Skin of body (tissue), 1 donor: ENCODE measurements at regions not wholly inside any gene's neighbourhood (a gene's known extent, or its start where the extent isn't known, plus 50 kb on each side); places are given as distances from the start of the nearest gene placed in this dataset.

Experiments used
- DNase-seq: peaks from one replicate; lab custom pipeline; 2025; lab: John Stamatoyannopoulos, UW

- peak; percentile 96 for DNase-seq
Observed at GRCh38 chr7:153382641-153383101, 623.1 kb downstream of the ACTR3B start.

- peak; percentile 84 for DNase-seq
Observed at GRCh38 chr7:153383781-153384180, 624.2 kb downstream of the ACTR3B start.

GRCh38 chr7:153385502-153385901 is 626.0 kb downstream of the ACTR3B start:
- no peak for DNase-seq

- no peak for DNase-seq
Observed at GRCh38 chr7:153386556-153386955, 627.0 kb downstream of the ACTR3B start.

- DNase-seq, result no peak
Observed at GRCh38 chr7:153388611-153389010, 629.1 kb downstream of the ACTR3B start.

GRCh38 chr7:153389261-153389660 is 629.7 kb downstream of the ACTR3B start:
- no peak for DNase-seq

- no peak for DNase-seq
Observed at GRCh38 chr7:153390955-153391354, 631.4 kb downstream of the ACTR3B start.

- no peak for DNase-seq
Observed at GRCh38 chr7:153392726-153393125, 633.2 kb downstream of the ACTR3B start.

- DNase-seq, result no peak
Observed at GRCh38 chr7:153393666-153394065, 634.1 kb downstream of the ACTR3B start.

GRCh38 chr7:153396475-153396874 is 636.9 kb downstream of the ACTR3B start:
- DNase-seq, result no peak

- DNase-seq, result no peak
Observed at GRCh38 chr7:153397459-153397858, 637.9 kb downstream of the ACTR3B start.

GRCh38 chr7:153397906-153398305 is 638.4 kb downstream of the ACTR3B start:
- no peak for DNase-seq

- DNase-seq, result no peak
Observed at GRCh38 chr7:153398370-153398769, 638.8 kb downstream of the ACTR3B start.

- no peak for DNase-seq
Observed at GRCh38 chr7:153398789-153399553, 639.4 kb downstream of the ACTR3B start.

- DNase-seq, result no peak
Observed at GRCh38 chr7:153399554-153399940, 640.0 kb downstream of the ACTR3B start.

- no peak for DNase-seq
Observed at GRCh38 chr7:153400735-153401593, 641.4 kb downstream of the ACTR3B start.

- no peak for DNase-seq
Observed at GRCh38 chr7:153401795-153402720, 642.5 kb downstream of the ACTR3B start.

- DNase-seq, result no peak
Observed at GRCh38 chr7:153402721-153403541, 643.4 kb downstream of the ACTR3B start.

- DNase-seq, result no peak
Observed at GRCh38 chr7:153404124-153404523, 644.6 kb downstream of the ACTR3B start.

- DNase-seq, result no peak
Observed at GRCh38 chr7:153404781-153405279, 645.3 kb downstream of the ACTR3B start.
